ENCODE measurements at regions not wholly inside any gene's neighbourhood (a gene's known extent, or its start where the extent isn't known, plus 50 kb on each side); places are given as distances from the start of the nearest gene placed in this dataset.

DNA sequence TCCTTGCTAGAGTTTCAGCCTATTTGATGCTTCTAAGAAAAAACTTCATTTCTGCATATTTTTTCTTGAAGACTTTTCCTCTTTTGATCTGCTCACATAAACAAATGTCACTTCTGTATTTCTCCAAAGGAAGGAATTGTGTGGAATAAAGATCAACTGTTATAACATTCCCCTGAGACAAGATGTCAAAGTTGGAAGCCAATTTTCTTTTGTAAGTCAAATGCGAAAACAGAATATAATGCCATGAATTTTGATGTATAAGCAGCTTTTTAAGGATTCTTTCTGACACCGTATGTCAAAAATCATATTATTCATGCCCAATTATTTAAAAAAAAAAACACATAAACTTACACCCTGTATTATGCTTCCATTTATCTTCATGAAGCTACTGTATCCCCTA is 70.3 kb upstream of the NHSL1 start:
- H3K9me1 ChIP-seq (replicated peaks; ENCODE audit: control insufficient read depth, extremely low read depth, insufficient read depth, low read length) = no peaks in the 10 kb centered on the region
- no peak overlapping the region for H2AFZ ChIP-seq (ENCODE audit: low read depth, low read length)
- peaks cover 40% of the 10 kb centered on the region for H3K79me2 ChIP-seq (ENCODE audit: control insufficient read depth, insufficient read depth, low read length)
- DNase-seq (ENCODE audit: low read depth, low spot score) (no peak), FAIRE-seq (no peak)
- ChIA-PET POLR2A (no interaction called here), CTCF (interaction anchor here (1.2 kb wide), 1 partner anchor 9 kb away, joined by 4 read pairs; no protein-coding TSS in a partner anchor)
- dilution Hi-C loops (cut with MboI; ENCODE audit: extremely low pct_ligation_motif_present, low sequenced_read_pairs) = no loop called here
- no peak overlapping the region for H3K4me2 ChIP-seq (ENCODE audit: insufficient read depth, low read length)
- TF ChIP-seq MYC (IDR thresholded peaks at IDR 0.05; ENCODE audit: low read depth, low read length) (no peak), POLR2A (IDR thresholded peaks at IDR 0.05; ENCODE audit: low read depth, low read length) (no peak), EZH2 (IDR thresholded peaks at IDR 0.05; ENCODE audit: borderline replicate concordance, low read depth, low read length, severe bottlenecking) (no peak), GATA2 (IDR thresholded peaks at IDR 0.05; ENCODE audit: insufficient read depth, insufficient read length, low read depth, low read length) (no peak), FOS (IDR thresholded peaks at IDR 0.05; ENCODE audit: borderline replicate concordance, insufficient read depth, low read length) (no peak), JUN (IDR thresholded peaks at IDR 0.05; ENCODE audit: borderline replicate concordance, insufficient read depth, insufficient read length, low read depth) (no peak), POLR2AphosphoS5 (IDR thresholded peaks at IDR 0.05; ENCODE audit: insufficient read depth, low read depth, low read length) (no peak)
- TF ChIP-seq, protein P1, sequence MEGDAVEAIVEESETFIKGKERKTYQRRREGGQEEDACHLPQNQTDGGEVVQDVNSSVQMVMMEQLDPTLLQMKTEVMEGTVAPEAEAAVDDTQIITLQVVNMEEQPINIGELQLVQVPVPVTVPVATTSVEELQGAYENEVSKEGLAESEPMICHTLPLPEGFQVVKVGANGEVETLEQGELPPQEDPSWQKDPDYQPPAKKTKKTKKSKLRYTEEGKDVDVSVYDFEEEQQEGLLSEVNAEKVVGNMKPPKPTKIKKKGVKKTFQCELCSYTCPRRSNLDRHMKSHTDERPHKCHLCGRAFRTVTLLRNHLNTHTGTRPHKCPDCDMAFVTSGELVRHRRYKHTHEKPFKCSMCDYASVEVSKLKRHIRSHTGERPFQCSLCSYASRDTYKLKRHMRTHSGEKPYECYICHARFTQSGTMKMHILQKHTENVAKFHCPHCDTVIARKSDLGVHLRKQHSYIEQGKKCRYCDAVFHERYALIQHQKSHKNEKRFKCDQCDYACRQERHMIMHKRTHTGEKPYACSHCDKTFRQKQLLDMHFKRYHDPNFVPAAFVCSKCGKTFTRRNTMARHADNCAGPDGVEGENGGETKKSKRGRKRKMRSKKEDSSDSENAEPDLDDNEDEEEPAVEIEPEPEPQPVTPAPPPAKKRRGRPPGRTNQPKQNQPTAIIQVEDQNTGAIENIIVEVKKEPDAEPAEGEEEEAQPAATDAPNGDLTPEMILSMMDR (IDR thresholded peaks at IDR 0.05; ENCODE audit: extremely low read depth in 1 of 2, insufficient read depth in 1 of 2, low read depth in 1 of 2, low read length in 2 of 2) = no peak
- TF ChIP-seq, protein P2, sequence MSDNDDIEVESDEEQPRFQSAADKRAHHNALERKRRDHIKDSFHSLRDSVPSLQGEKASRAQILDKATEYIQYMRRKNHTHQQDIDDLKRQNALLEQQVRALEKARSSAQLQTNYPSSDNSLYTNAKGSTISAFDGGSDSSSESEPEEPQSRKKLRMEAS (IDR thresholded peaks at IDR 0.05; ENCODE audit: insufficient read depth, insufficient read length) = no peak
- no peaks in the 10 kb centered on the region for H3K27me3 ChIP-seq (ENCODE audit: control insufficient read depth in 2 of 2, insufficient read depth in 2 of 2, low read length in 2 of 2)
- peaks cover 13% of the 10 kb centered on the region for H3K4me1 ChIP-seq (ENCODE audit: control insufficient read depth, extremely low read depth, insufficient read depth, low read length)
- no peak overlapping the region for H3K27ac ChIP-seq (ENCODE audit: insufficient read depth, low read depth, low read length)
- intact Hi-C loops (cut with micrococcal nuclease) = no loop called here
- no peaks in the 10 kb centered on the region for H3K9me3 ChIP-seq (replicated peaks; ENCODE audit: control insufficient read depth, insufficient read depth, low read length)
- H3K9ac ChIP-seq (replicated peaks; ENCODE audit: extremely low read depth, insufficient read depth, low read length) = no peak overlapping the region
- H4K20me1 ChIP-seq (replicated peaks; ENCODE audit: control insufficient read depth, extremely low read depth, insufficient read depth, low read length) = no peaks in the 10 kb centered on the region
- H3K4me3 ChIP-seq (replicated peaks in 1 of 3; ENCODE audit: insufficient read depth in 1 of 3, low read depth in 1 of 3, low read length in 3 of 3) = no peak overlapping the region
- no TSS peak for BruUV-seq (replicated peaks)
- no peaks in the 10 kb centered on the region for H3K36me3 ChIP-seq (ENCODE audit: control insufficient read depth in 2 of 2, extremely low read depth in 1 of 2, insufficient read depth in 2 of 2, low read length in 2 of 2)

Data from endothelial cell of umbilical vein (primary cell).